SK-N-SH treated with all-trans-retinoic acid at 6 μM for 48 hours (cell line): ENCODE measurements at regions not wholly inside any gene's neighbourhood (a gene's known extent, or its start where the extent isn't known, plus 50 kb on each side); places are given as distances from the start of the nearest gene placed in this dataset.

ENCODE experiments used
- ATAC-seq: fragments of 200-7000 bp; cut with Tn5 transposase; 3 replicates; pipeline ENCODE4 v1.9.1; 2020; ENCODE audit warnings: mild to moderate bottlenecking, moderate library complexity
- ARNTL ChIP-seq: fragments of 450-650 bp; formaldehyde crosslinking; IDR thresholded peaks from 2 replicates; pipeline ENCODE4 v1.5.0; 2020; ENCODE audit warnings: low read depth, mild to moderate bottlenecking, moderate library complexity, borderline replicate concordance
- BACH2 ChIP-seq: fragments of 250-450 bp; sonication (Bioruptor Pico); IDR thresholded peaks from 2 replicates; pipeline ENCODE4 v1.9.0; 2021; ENCODE audit warnings: mild to moderate bottlenecking, borderline replicate concordance
- CREB5 ChIP-seq: fragments of 250-450 bp; sonication (Bioruptor Pico); IDR thresholded peaks from 2 replicates; pipeline ENCODE4 v1.5.1; 2020; ENCODE audit warnings: low read depth, mild to moderate bottlenecking, moderate library complexity
- CSDC2 ChIP-seq: fragments of 250-450 bp; sonication (Bioruptor Pico); IDR thresholded peaks from 2 replicates; pipeline ENCODE4 v1.5.0; 2020; ENCODE audit warnings: mild to moderate bottlenecking, moderate library complexity
- ESRRG ChIP-seq: fragments of 250-450 bp; sonication (Bioruptor Pico); IDR thresholded peaks from 2 replicates; pipeline ENCODE4 v1.6.1; 2021; ENCODE audit warnings: mild to moderate bottlenecking
- GLIS3 ChIP-seq: fragments of 250-450 bp; sonication (Bioruptor Pico); IDR thresholded peaks from 2 replicates; pipeline ENCODE4 v1.5.0; 2020; ENCODE audit warnings: mild to moderate bottlenecking, moderate library complexity
- PATZ1 ChIP-seq: fragments of 250-450 bp; sonication (Bioruptor Pico); IDR thresholded peaks from 2 replicates; pipeline ENCODE4 v1.8.0; 2020; ENCODE audit warnings: mild to moderate bottlenecking, moderate library complexity, borderline replicate concordance
- POU6F1 ChIP-seq: fragments of 250-450 bp; sonication (Bioruptor Pico); IDR thresholded peaks from 2 replicates; pipeline ENCODE4 v1.8.0; 2021; ENCODE audit warnings: low read depth, mild to moderate bottlenecking, moderate library complexity, borderline replicate concordance
- PPARA ChIP-seq: fragments of 250-450 bp; sonication (Bioruptor Pico); IDR thresholded peaks from 2 replicates; pipeline ENCODE4 v1.5.0; 2020; ENCODE audit warnings: mild to moderate bottlenecking, borderline replicate concordance
- RARB ChIP-seq: fragments of 250-450 bp; sonication (Bioruptor Pico); IDR thresholded peaks from 2 replicates; pipeline ENCODE4 v1.8.0; 2021; ENCODE audit warnings: mild to moderate bottlenecking, moderate library complexity
- SNAI2 ChIP-seq: fragments of 250-450 bp; sonication (Bioruptor Pico); IDR thresholded peaks from 2 replicates; pipeline ENCODE4 v1.5.0; 2020; ENCODE audit warnings: mild to moderate bottlenecking, moderate library complexity
- TOX ChIP-seq: fragments of 250-450 bp; sonication (Bioruptor Pico); IDR thresholded peaks from 2 replicates; pipeline ENCODE4 v1.8.0; 2021; ENCODE audit warnings: mild to moderate bottlenecking, moderate library complexity, borderline replicate concordance
- ZC3H10 ChIP-seq: fragments of 250-450 bp; sonication (Bioruptor Pico); IDR thresholded peaks from 2 replicates; pipeline ENCODE4 v1.5.1; 2021; ENCODE audit warnings: mild to moderate bottlenecking, moderate library complexity
- ZFP3 ChIP-seq: fragments of 250-450 bp; sonication (Bioruptor Pico); IDR thresholded peaks from 2 replicates; pipeline ENCODE4 v1.5.0; 2020; ENCODE audit warnings: mild to moderate bottlenecking, moderate library complexity
- ZFP30 ChIP-seq: fragments of 450-650 bp; formaldehyde crosslinking; IDR thresholded peaks from 2 replicates; pipeline ENCODE4 v1.5.0; 2022; ENCODE audit warnings: mild to moderate bottlenecking, moderate library complexity
- ZNF565 ChIP-seq: fragments of 450-650 bp; formaldehyde crosslinking; conservative IDR thresholded peaks from 2 replicates; pipeline ENCODE4 v1.5.0; 2020; ENCODE audit warnings: low read depth, mild to moderate bottlenecking, moderate library complexity
- ZNF70 ChIP-seq: fragments of 450-650 bp; formaldehyde crosslinking; IDR thresholded peaks from 2 replicates; pipeline ENCODE4 v1.5.0; 2020; ENCODE audit warnings: mild to moderate bottlenecking, moderate library complexity
- ZNF8 ChIP-seq: fragments of 450-650 bp; formaldehyde crosslinking; IDR thresholded peaks from 2 replicates; pipeline ENCODE4 v1.5.0; 2020; ENCODE audit warnings: mild to moderate bottlenecking, moderate library complexity
- TF ChIP-seq, protein P1 (sequence below): fragments of 250-450 bp; sonication (Bioruptor Pico); IDR thresholded peaks from 2 replicates; pipeline ENCODE4 v1.5.0; 2020; ENCODE audit warnings: mild to moderate bottlenecking, moderate library complexity

GRCh38 chr4:115374621-115375020 lies 261.2 kb upstream of the NDST4 start (continued):
- TF ChIP-seq, protein P1, sequence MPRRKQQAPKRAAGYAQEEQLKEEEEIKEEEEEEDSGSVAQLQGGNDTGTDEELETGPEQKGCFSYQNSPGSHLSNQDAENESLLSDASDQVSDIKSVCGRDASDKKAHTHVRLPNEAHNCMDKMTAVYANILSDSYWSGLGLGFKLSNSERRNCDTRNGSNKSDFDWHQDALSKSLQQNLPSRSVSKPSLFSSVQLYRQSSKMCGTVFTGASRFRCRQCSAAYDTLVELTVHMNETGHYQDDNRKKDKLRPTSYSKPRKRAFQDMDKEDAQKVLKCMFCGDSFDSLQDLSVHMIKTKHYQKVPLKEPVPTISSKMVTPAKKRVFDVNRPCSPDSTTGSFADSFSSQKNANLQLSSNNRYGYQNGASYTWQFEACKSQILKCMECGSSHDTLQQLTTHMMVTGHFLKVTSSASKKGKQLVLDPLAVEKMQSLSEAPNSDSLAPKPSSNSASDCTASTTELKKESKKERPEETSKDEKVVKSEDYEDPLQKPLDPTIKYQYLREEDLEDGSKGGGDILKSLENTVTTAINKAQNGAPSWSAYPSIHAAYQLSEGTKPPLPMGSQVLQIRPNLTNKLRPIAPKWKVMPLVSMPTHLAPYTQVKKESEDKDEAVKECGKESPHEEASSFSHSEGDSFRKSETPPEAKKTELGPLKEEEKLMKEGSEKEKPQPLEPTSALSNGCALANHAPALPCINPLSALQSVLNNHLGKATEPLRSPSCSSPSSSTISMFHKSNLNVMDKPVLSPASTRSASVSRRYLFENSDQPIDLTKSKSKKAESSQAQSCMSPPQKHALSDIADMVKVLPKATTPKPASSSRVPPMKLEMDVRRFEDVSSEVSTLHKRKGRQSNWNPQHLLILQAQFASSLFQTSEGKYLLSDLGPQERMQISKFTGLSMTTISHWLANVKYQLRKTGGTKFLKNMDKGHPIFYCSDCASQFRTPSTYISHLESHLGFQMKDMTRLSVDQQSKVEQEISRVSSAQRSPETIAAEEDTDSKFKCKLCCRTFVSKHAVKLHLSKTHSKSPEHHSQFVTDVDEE (CRISPR knock-in tag): no peak
- TF ChIP-seq PATZ1 (CRISPR knock-in tag): no peak
- TF ChIP-seq ZNF565 (CRISPR knock-in tag): no peak
- TF ChIP-seq TOX: no peak
- TF ChIP-seq ARNTL: no peak

GRCh38 chr4:115370490-115370889 lies 257.1 kb upstream of the NDST4 start:
- no peak for TF ChIP-seq BACH2 (CRISPR knock-in tag)
- no peak for TF ChIP-seq ZFP30 (CRISPR knock-in tag)
- TF ChIP-seq PPARA (CRISPR knock-in tag): no peak
- TF ChIP-seq TOX: no peak
- no peak for TF ChIP-seq ZNF565 (CRISPR knock-in tag)
- TF ChIP-seq POU6F1 (CRISPR knock-in tag): no peak
- TF ChIP-seq ZC3H10 (CRISPR knock-in tag): no peak
- no peak for TF ChIP-seq ARNTL
- no peak for TF ChIP-seq GLIS3 (CRISPR knock-in tag)
- TF ChIP-seq, protein P1 (CRISPR knock-in tag): no peak
- TF ChIP-seq ESRRG (CRISPR knock-in tag): no peak
- TF ChIP-seq PATZ1 (CRISPR knock-in tag): no peak
- no peak for TF ChIP-seq CREB5
- no peak for TF ChIP-seq ZNF70 (CRISPR knock-in tag)
- TF ChIP-seq ZFP3 (CRISPR knock-in tag): no peak
- no peak for TF ChIP-seq CSDC2 (CRISPR knock-in tag)
- TF ChIP-seq RARB (CRISPR knock-in tag): no peak
- no peak for TF ChIP-seq SNAI2 (CRISPR knock-in tag)
- ATAC-seq: no peak

GRCh38 chr4:115370012-115370411 lies 256.6 kb upstream of the NDST4 start:
- no peak for ATAC-seq
- TF ChIP-seq CREB5 (no peak), ZFP30 (CRISPR knock-in tag) (no peak), RARB (CRISPR knock-in tag) (no peak), ZC3H10 (CRISPR knock-in tag) (no peak), ZNF8 (CRISPR knock-in tag) (no peak), PATZ1 (CRISPR knock-in tag) (no peak)
